OCI-LY7 (cell line): ENCODE measurements at regions not wholly inside any gene's neighbourhood (a gene's known extent, or its start where the extent isn't known, plus 50 kb on each side); places are given as distances from the start of the nearest gene placed in this dataset.

Experiments used
- BruUV-seq: library from RNA; stranded (reverse); fragments of 400-500 nt; replicated peaks from 2 replicates; lab custom pipeline; 2021; lab: Mats Ljungman, UMichigan
- CTCF ChIA-PET: fragments of 300-600 bp; sonication (Branson Sonifier 250); formaldehyde crosslinking; loops from one replicate; lab custom pipeline; 2022; ENCODE audit warnings: antibody characterized with exemption; ENCODE audit not compliant: unreplicated experiment; lab: Charles Lee
- POLR2A ChIA-PET: fragments of 300-600 bp; sonication (Branson Sonifier 250); formaldehyde crosslinking; loops from one replicate; lab custom pipeline; 2022; ENCODE audit warnings: antibody characterized with exemption; lab: Charles Lee
- DNase-seq: peaks from one replicate; pipeline ENCODE4 v3.0.0-alpha.2; 2015; ENCODE audit warnings: low spot score
- H2AFZ ChIP-seq: fragments of 200-600 bp; sonication (generic), shearing (Covaris generic); 2 replicates; pipeline ENCODE4 v1.6.1; 2014; ENCODE audit warnings: mild to moderate bottlenecking, antibody characterized with exemption, low read length, moderate library complexity
- H3K27ac ChIP-seq: fragments of 200-600 bp; sonication (generic); 2 replicates; pipeline ENCODE4 v1.5.1; 2014; ENCODE audit warnings: mixed run types, low read depth, mild to moderate bottlenecking, moderate library complexity, low read length, inconsistent platforms; ENCODE audit not compliant: poor library complexity, severe bottlenecking
- H3K36me3 ChIP-seq: fragments of 200-600 bp; sonication (generic); 2 replicates; pipeline ENCODE4 v1.6.1; 2014; ENCODE audit warnings: mild to moderate bottlenecking, antibody characterized with exemption, low read length, moderate library complexity, mixed read lengths; ENCODE audit not compliant: insufficient read depth
- H3K4me1 ChIP-seq: fragments of 200-600 bp; sonication (generic); 2 replicates; pipeline ENCODE4 v1.5.1; 2014; ENCODE audit warnings: mild to moderate bottlenecking, low read length; ENCODE audit not compliant: insufficient read depth, poor library complexity, severe bottlenecking
- H3K4me2 ChIP-seq: fragments of 200-600 bp; sonication (generic); 2 replicates; pipeline ENCODE4 v1.6.1; 2014; ENCODE audit warnings: mild to moderate bottlenecking, low read length
- H3K4me3 ChIP-seq: fragments of 200-600 bp; sonication (generic); 2 replicates; pipeline ENCODE4 v1.5.1; 2014; ENCODE audit warnings: mild to moderate bottlenecking, low read depth, low read length; ENCODE audit not compliant: poor library complexity, severe bottlenecking
- H3K79me2 ChIP-seq: fragments of 200-600 bp; sonication (generic); 2 replicates; pipeline ENCODE4 v1.6.1; 2016; ENCODE audit warnings: low read depth, mild to moderate bottlenecking, low read length, moderate library complexity, mixed read lengths; ENCODE audit not compliant: insufficient read depth
- H3K9me2 ChIP-seq: fragments of 200-600 bp; sonication (generic); 2 replicates; pipeline ENCODE4 v1.6.1; 2016; ENCODE audit warnings: mild to moderate bottlenecking, low read length, mixed read lengths; ENCODE audit not compliant: insufficient read depth
- H3K9me3 ChIP-seq: fragments of 200-600 bp; sonication (generic); 2 replicates; pipeline ENCODE4 v1.6.1; 2014; ENCODE audit warnings: mild to moderate bottlenecking, mixed run types, low read length, mixed read lengths
- H4K20me1 ChIP-seq: fragments of 200-600 bp; sonication (generic); 2 replicates; pipeline ENCODE4 v1.6.1; 2014; ENCODE audit warnings: mild to moderate bottlenecking, antibody characterized with exemption, low read length, moderate library complexity, mixed read lengths; ENCODE audit not compliant: insufficient read depth
- CTCF ChIP-seq: fragments of 200-600 bp; sonication (generic); conservative IDR thresholded peaks from 2 replicates; pipeline ENCODE4 v1.5.1; 2014; ENCODE audit warnings: mild to moderate bottlenecking, antibody characterized with exemption, low read length, moderate library complexity, mixed read lengths
- EZH2phosphoT487 ChIP-seq: fragments of 200-600 bp; sonication (generic); IDR thresholded peaks from 2 replicates; pipeline ENCODE4 v1.6.1; 2018; ENCODE audit warnings: low read depth, borderline replicate concordance, mild to moderate bottlenecking, mixed run types, antibody characterized with exemption, low read length, moderate library complexity, mixed read lengths
- intact Hi-C: fragments of 100-400 bp; cut with micrococcal nuclease; formaldehyde crosslinking; loops from one replicate; pipeline ENCODE4 v1.10.0; 2022; ENCODE audit not compliant: unreplicated experiment

GRCh38 chr9:14445946-14446345, 132.0 kb upstream of the NFIB start:
- no peaks in the 10 kb centered on the region for H4K20me1 ChIP-seq
- H3K79me2 ChIP-seq, result no peaks in the 10 kb centered on the region
- no peaks in the 10 kb centered on the region for H3K9me3 ChIP-seq
- CTCF ChIA-PET, result no interaction called here
- DNase-seq, result no peak
- no peak overlapping the region for H3K4me2 ChIP-seq
- no peak overlapping the region for H3K27ac ChIP-seq
- no TSS peak for BruUV-seq
- TF ChIP-seq EZH2phosphoT487 (no peak), CTCF (no peak)
- H3K36me3 ChIP-seq, result no peaks in the 10 kb centered on the region
- intact Hi-C loops, result no loop called here
- POLR2A ChIA-PET, result no interaction called here
- H2AFZ ChIP-seq, result no peak overlapping the region
- no peaks in the 10 kb centered on the region for H3K9me2 ChIP-seq
- H3K4me1 ChIP-seq, result no peaks in the 10 kb centered on the region
- H3K4me3 ChIP-seq, result no peak overlapping the region

GRCh38 chr9:14442956-14443355, 129.0 kb upstream of the NFIB start:
- H3K36me3 ChIP-seq, result no peaks in the 10 kb centered on the region
- BruUV-seq, result no TSS peak
- no peak overlapping the region for H3K4me3 ChIP-seq
- H3K27ac ChIP-seq, result no peak overlapping the region
- intact Hi-C loops, result no loop called here
- no peaks in the 10 kb centered on the region for H3K9me2 ChIP-seq
- no peak overlapping the region for H3K4me2 ChIP-seq
- POLR2A ChIA-PET, result no interaction called here
- no peaks in the 10 kb centered on the region for H3K4me1 ChIP-seq
- TF ChIP-seq EZH2phosphoT487 (no peak), CTCF (no peak)
- CTCF ChIA-PET, result no interaction called here
- H3K9me3 ChIP-seq, result no peaks in the 10 kb centered on the region
- no peak overlapping the region for H2AFZ ChIP-seq
- no peaks in the 10 kb centered on the region for H3K79me2 ChIP-seq
- no peak for DNase-seq
- no peaks in the 10 kb centered on the region for H4K20me1 ChIP-seq

GRCh38 chr9:14441976-14442651, 128.2 kb upstream of the NFIB start:
- Histone ChIP-seq H4K20me1 (no peaks in the 10 kb centered on the region), H3K4me3 (no peak overlapping the region), H3K9me2 (no peaks in the 10 kb centered on the region), H3K79me2 (no peaks in the 10 kb centered on the region), H3K27ac (no peak overlapping the region), H2AFZ (no peak overlapping the region), H3K9me3 (no peaks in the 10 kb centered on the region), H3K4me1 (no peaks in the 10 kb centered on the region), H3K36me3 (no peaks in the 10 kb centered on the region), H3K4me2 (no peak overlapping the region)
- DNase-seq, result peak; percentile 25
- intact Hi-C loops, result no loop called here
- no TSS peak for BruUV-seq
- CTCF ChIA-PET, result no interaction called here
- TF ChIP-seq EZH2phosphoT487 (no peak), CTCF (peak; percentile 64)
- POLR2A ChIA-PET, result no interaction called here
